Endothelial cell of umbilical vein (primary cell): ENCODE measurements at regions not wholly inside any gene's neighbourhood (a gene's known extent, or its start where the extent isn't known, plus 50 kb on each side); places are given as distances from the start of the nearest gene placed in this dataset.

Experiments used
- BruUV-seq: library from RNA; stranded (reverse); fragments of 400-500 nt; replicated peaks from 2 replicates; lab custom pipeline; 2021; lab: Mats Ljungman, UMichigan
- CTCF ChIA-PET: fragments of 300-600, 350-600 bp; sonication (Branson Sonifier 250); formaldehyde crosslinking; loops from one replicate; lab custom pipeline; 2021; ENCODE audit warnings: antibody characterized with exemption, inconsistent platforms; lab: Charles Lee
- POLR2A ChIA-PET: fragments of 300-600, 350-600 bp; sonication (Branson Sonifier 250); formaldehyde crosslinking; loops from one replicate; lab custom pipeline; 2021; ENCODE audit warnings: antibody characterized with exemption, inconsistent platforms; lab: Charles Lee
- DNase-seq: peaks from one replicate; pipeline ENCODE4 v3.0.0-alpha.2; 2011; ENCODE audit warnings: low read depth, low spot score
- FAIRE-seq: peaks from 2 replicates; lab custom pipeline; 2011; peaks lifted over from hg19 to GRCh38; lab: Jason Lieb, UNC
- H2AFZ ChIP-seq: 2 replicates; pipeline ENCODE4 v1.6.0; 2012; ENCODE audit warnings: low read depth, low read length, control low read depth, inconsistent platforms
- H3K27ac ChIP-seq: 2 replicates; pipeline ENCODE4 v1.5.1; 2011; ENCODE audit warnings: low read depth, mild to moderate bottlenecking, control low read depth, low read length, moderate library complexity; ENCODE audit not compliant: insufficient read depth
- H3K27me3 ChIP-seq, 2 experiments: 2 replicates each; pipeline versions ENCODE4 v1.6.0 to v1.6.1; 2011; ENCODE audit warnings: low read length in 2 of 2, mixed read lengths in 1 of 2; ENCODE audit not compliant: control insufficient read depth in 2 of 2, insufficient read depth in 2 of 2
- H3K36me3 ChIP-seq, 2 experiments: 2 replicates in 1 of 2; 3 replicates in 1 of 2; pipeline ENCODE4 v1.5.1; 2011; ENCODE audit warnings: low read length in 2 of 2, mild to moderate bottlenecking in 1 of 2, moderate library complexity in 1 of 2; ENCODE audit not compliant: control insufficient read depth in 2 of 2, insufficient read depth in 2 of 2; ENCODE audit errors: extremely low read depth in 1 of 2
- H3K4me1 ChIP-seq: 3 replicates; pipeline ENCODE4 v1.5.1; 2011; ENCODE audit warnings: mild to moderate bottlenecking, low read length; ENCODE audit not compliant: control insufficient read depth, insufficient read depth; ENCODE audit errors: extremely low read depth
- H3K4me2 ChIP-seq: 2 replicates; pipeline ENCODE4 v1.6.1; 2011; ENCODE audit warnings: low read length, control low read depth, mixed read lengths; ENCODE audit not compliant: insufficient read depth
- H3K4me3 ChIP-seq, 3 experiments: fragments of 200-600 bp in 1 of 3; sonication (generic), shearing (Covaris generic) in 1 of 3; replicated peaks in 1 of 3; 2 replicates each; pipeline ENCODE4 v1.5.1; 2011 to 2016; ENCODE audit warnings: control low read depth in 3 of 3, low read length in 3 of 3, mild to moderate bottlenecking in 2 of 3, inconsistent platforms in 1 of 3, low read depth in 1 of 3, moderate library complexity in 1 of 3; ENCODE audit not compliant: insufficient read depth in 1 of 3
- H3K79me2 ChIP-seq: 2 replicates; pipeline ENCODE4 v1.6.0; 2012; ENCODE audit warnings: low read length, inconsistent platforms; ENCODE audit not compliant: control insufficient read depth, insufficient read depth
- H3K9ac ChIP-seq: replicated peaks from 2 replicates; pipeline ENCODE3; 2011; ENCODE audit warnings: low read length, control low read depth; ENCODE audit not compliant: insufficient read depth; ENCODE audit errors: extremely low read depth
- H3K9me1 ChIP-seq: replicated peaks from 3 replicates; pipeline ENCODE4 v1.6.0; 2011; ENCODE audit warnings: mild to moderate bottlenecking, low read length; ENCODE audit not compliant: control insufficient read depth, insufficient read depth; ENCODE audit errors: extremely low read depth
- H3K9me3 ChIP-seq: replicated peaks from 2 replicates; pipeline ENCODE4 v1.5.1; 2012; ENCODE audit warnings: low read length, inconsistent platforms; ENCODE audit not compliant: control insufficient read depth, insufficient read depth
- H4K20me1 ChIP-seq: replicated peaks from 2 replicates; pipeline ENCODE3; 2011; ENCODE audit warnings: mild to moderate bottlenecking, low read length; ENCODE audit not compliant: control insufficient read depth, insufficient read depth; ENCODE audit errors: extremely low read depth
- CTCF ChIP-seq, 2 donors: IDR thresholded peaks; 1 replicate in 1 of 2; 2 replicates in 1 of 2; pipeline ENCODE4 v1.5.1; 2011; ENCODE audit warnings: low read length in 2 of 2, mild to moderate bottlenecking in 2 of 2, moderate library complexity in 2 of 2, control low read depth in 1 of 2, inconsistent platforms in 1 of 2, low read depth in 1 of 2; ENCODE audit not compliant: insufficient read depth in 1 of 2; ENCODE audit errors: extremely low read depth in 1 of 2
- EZH2 ChIP-seq: IDR thresholded peaks from 2 replicates; pipeline ENCODE4 v1.6.1; 2012; ENCODE audit warnings: borderline replicate concordance, low read depth, mild to moderate bottlenecking, moderate library complexity, low read length, inconsistent platforms; ENCODE audit not compliant: severe bottlenecking
- FOS ChIP-seq: IDR thresholded peaks from 2 replicates; pipeline ENCODE4 v1.6.1; 2011; ENCODE audit warnings: mild to moderate bottlenecking, low read length, moderate library complexity, borderline replicate concordance; ENCODE audit not compliant: insufficient read depth
- GATA2 ChIP-seq: IDR thresholded peaks from 2 replicates; pipeline ENCODE4 v1.7.0; 2011; ENCODE audit warnings: low read depth, mild to moderate bottlenecking, moderate library complexity, mixed read lengths, low read length; ENCODE audit not compliant: insufficient read length, insufficient read depth
- JUN ChIP-seq: IDR thresholded peaks from 2 replicates; pipeline ENCODE4 v1.6.1; 2011; ENCODE audit warnings: borderline replicate concordance, low read depth; ENCODE audit not compliant: insufficient read length, insufficient read depth
- MAX ChIP-seq: IDR thresholded peaks from 2 replicates; pipeline ENCODE4 v1.6.1; 2011; ENCODE audit not compliant: insufficient read depth, insufficient read length
- MYC ChIP-seq: IDR thresholded peaks from one replicate; pipeline ENCODE4 v1.6.1; 2011; ENCODE audit warnings: mild to moderate bottlenecking, low read depth, low read length
- POLR2A ChIP-seq: IDR thresholded peaks from 2 replicates; pipeline ENCODE4 v1.6.1; 2012; ENCODE audit warnings: low read depth, mild to moderate bottlenecking, control low read depth, low read length
- POLR2AphosphoS5 ChIP-seq: IDR thresholded peaks from 2 replicates; pipeline ENCODE4 v1.6.1; 2012; ENCODE audit warnings: low read depth, mild to moderate bottlenecking, control low read depth, low read length, moderate library complexity; ENCODE audit not compliant: insufficient read depth
- dilution Hi-C: fragments of 300-500 bp; cut with MboI; formaldehyde crosslinking; loops from one replicate; pipeline ENCODE4 v1.15.0; 2019; ENCODE audit warnings: low sequenced_read_pairs; ENCODE audit not compliant: extremely low pct_ligation_motif_present
- intact Hi-C: fragments of 100-400 bp; cut with micrococcal nuclease; formaldehyde crosslinking; loops from one replicate; pipeline ENCODE4 v1.10.0; 2022

GRCh38 chr12:33830070-33830469 lies 192.2 kb upstream of the ALG10 start:
- Histone ChIP-seq H3K79me2 (no peaks in the 10 kb centered on the region), H3K36me3 (no peaks in the 10 kb centered on the region), H4K20me1 (no peaks in the 10 kb centered on the region), H3K9ac (no peak overlapping the region), H3K4me2 (no peak overlapping the region), H3K9me3 (peaks cover 4% of the 10 kb centered on the region), H3K4me1 (no peaks in the 10 kb centered on the region), H3K27ac (no peak overlapping the region), H3K9me1 (no peaks in the 10 kb centered on the region), H2AFZ (no peak overlapping the region), H3K27me3 (no peaks in the 10 kb centered on the region), H3K4me3 (no peak overlapping the region)
- TF ChIP-seq FOS, result no peak
- TF ChIP-seq CTCF (IDR thresholded peaks at IDR 0.05; ENCODE audit: extremely low read depth in 1 of 2, insufficient read depth in 1 of 2, low read depth in 1 of 2, low read length in 2 of 2), result no peak
- TF ChIP-seq JUN, result no peak
- TF ChIP-seq GATA2, result no peak
- no peak for TF ChIP-seq MYC
- no peak for TF ChIP-seq POLR2AphosphoS5
- no peak for TF ChIP-seq MAX
- no peak for TF ChIP-seq EZH2
- TF ChIP-seq POLR2A, result no peak
- no peak for DNase-seq
- no TSS peak for BruUV-seq
- intact Hi-C loops, result no loop called here
- no peak for FAIRE-seq
- dilution Hi-C loops, result no loop called here
- ChIA-PET CTCF (no interaction called here), POLR2A (no interaction called here)
